ENCODE measurements at regions not wholly inside any gene's neighbourhood (a gene's known extent, or its start where the extent isn't known, plus 50 kb on each side); places are given as distances from the start of the nearest gene placed in this dataset.

GRCh38 chr16:5505091-5505887, 407.7 kb upstream of the EEF2KMT start:
- no peaks in the 10 kb centered on the region for H3K36me3 ChIP-seq (ENCODE audit: control insufficient read depth in 4 of 4, insufficient read depth in 4 of 4, low read length in 4 of 4)
- DNase-seq (no peak), ATAC-seq (ENCODE audit: insufficient read depth, low FRiP score) (no peak)
- H3K9me3 ChIP-seq (ENCODE audit: control insufficient read depth in 4 of 4, insufficient read depth in 3 of 4, low read length in 3 of 4), result peaks cover 0 to 3% (median 0%) of the 10 kb centered on the region in 4 donors
- 53 to 55% methylated on average over 6 of the region's 6 CpGs for WGBS, 2 donors
- H3K4me3 ChIP-seq, result no peak overlapping the region
- H3K4me1 ChIP-seq (ENCODE audit: control insufficient read depth in 5 of 5, insufficient read depth in 5 of 5, low read length in 5 of 5), result no peaks in the 10 kb centered on the region
- no peak overlapping the region for H3K9ac ChIP-seq (ENCODE audit: insufficient read depth in 1 of 2, low read length in 2 of 2)
- TF ChIP-seq, protein P1, sequence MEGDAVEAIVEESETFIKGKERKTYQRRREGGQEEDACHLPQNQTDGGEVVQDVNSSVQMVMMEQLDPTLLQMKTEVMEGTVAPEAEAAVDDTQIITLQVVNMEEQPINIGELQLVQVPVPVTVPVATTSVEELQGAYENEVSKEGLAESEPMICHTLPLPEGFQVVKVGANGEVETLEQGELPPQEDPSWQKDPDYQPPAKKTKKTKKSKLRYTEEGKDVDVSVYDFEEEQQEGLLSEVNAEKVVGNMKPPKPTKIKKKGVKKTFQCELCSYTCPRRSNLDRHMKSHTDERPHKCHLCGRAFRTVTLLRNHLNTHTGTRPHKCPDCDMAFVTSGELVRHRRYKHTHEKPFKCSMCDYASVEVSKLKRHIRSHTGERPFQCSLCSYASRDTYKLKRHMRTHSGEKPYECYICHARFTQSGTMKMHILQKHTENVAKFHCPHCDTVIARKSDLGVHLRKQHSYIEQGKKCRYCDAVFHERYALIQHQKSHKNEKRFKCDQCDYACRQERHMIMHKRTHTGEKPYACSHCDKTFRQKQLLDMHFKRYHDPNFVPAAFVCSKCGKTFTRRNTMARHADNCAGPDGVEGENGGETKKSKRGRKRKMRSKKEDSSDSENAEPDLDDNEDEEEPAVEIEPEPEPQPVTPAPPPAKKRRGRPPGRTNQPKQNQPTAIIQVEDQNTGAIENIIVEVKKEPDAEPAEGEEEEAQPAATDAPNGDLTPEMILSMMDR (IDR thresholded peaks at IDR 0.05; ENCODE audit: control extremely low read depth, extremely low read depth), result no peak
- H3K27me3 ChIP-seq (ENCODE audit: control insufficient read depth in 3 of 3, insufficient read depth in 3 of 3, low read length in 2 of 3), result peaks cover 0 to 9% (median 0%) of the 10 kb centered on the region in 3 donors
- H3K27ac ChIP-seq (ENCODE audit: low read depth in 1 of 2, low read length in 1 of 2), result no peak overlapping the region

GRCh38 chr16:5504064-5504781, 406.6 kb upstream of the EEF2KMT start:
- H3K4me1 ChIP-seq (ENCODE audit: control insufficient read depth in 5 of 5, insufficient read depth in 5 of 5, low read length in 5 of 5), result no peaks in the 10 kb centered on the region
- H3K27me3 ChIP-seq (ENCODE audit: control insufficient read depth in 3 of 3, insufficient read depth in 3 of 3, low read length in 2 of 3), result peaks cover 0 to 9% (median 0%) of the 10 kb centered on the region in 3 donors
- DNase-seq (no peak), ATAC-seq (ENCODE audit: insufficient read depth, low FRiP score) (no peak)
- no peak overlapping the region for H3K4me3 ChIP-seq
- peaks cover 0 to 5% (median under 1%) of the 10 kb centered on the region in 4 donors for H3K9me3 ChIP-seq (ENCODE audit: control insufficient read depth in 4 of 4, insufficient read depth in 3 of 4, low read length in 3 of 4)
- WGBS, 2 donors, result 55 to 56% methylated on average over 13 of the region's 13 CpGs
- TF ChIP-seq, protein P1 (IDR thresholded peaks at IDR 0.05; ENCODE audit: control extremely low read depth, extremely low read depth), result no peak
- H3K27ac ChIP-seq (ENCODE audit: low read depth in 1 of 2, low read length in 1 of 2), result no peak overlapping the region
- H3K9ac ChIP-seq (ENCODE audit: insufficient read depth in 1 of 2, low read length in 2 of 2), result no peak overlapping the region
- no peaks in the 10 kb centered on the region for H3K36me3 ChIP-seq (ENCODE audit: control insufficient read depth in 4 of 4, insufficient read depth in 4 of 4, low read length in 4 of 4)

DNA sequence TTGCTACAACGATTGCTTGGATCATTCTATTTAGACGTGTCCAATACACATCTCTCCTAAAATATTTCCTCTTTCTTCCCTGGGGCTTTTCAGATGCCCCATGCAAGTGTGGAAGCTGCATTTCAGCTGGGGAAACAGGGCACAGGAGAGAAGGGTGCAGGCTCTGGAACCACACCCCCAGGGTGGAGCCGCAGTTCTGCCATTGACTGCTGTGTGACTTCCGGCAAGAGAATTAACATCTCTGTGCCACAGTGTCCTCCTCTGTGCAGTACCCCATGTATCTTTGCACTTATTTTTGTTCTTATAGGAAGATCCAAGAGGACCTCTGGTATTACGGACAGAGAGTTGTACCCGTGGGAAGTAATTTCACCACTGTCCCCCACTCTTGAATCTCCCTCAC, 405.3 kb upstream of the EEF2KMT start:
- TF ChIP-seq, protein P1 (IDR thresholded peaks at IDR 0.05; ENCODE audit: control extremely low read depth, extremely low read depth), result no peak
- Histone ChIP-seq H3K4me1 (ENCODE audit: control insufficient read depth in 5 of 5, insufficient read depth in 5 of 5, low read length in 5 of 5) (no peaks in the 10 kb centered on the region), H3K36me3 (ENCODE audit: control insufficient read depth in 4 of 4, insufficient read depth in 4 of 4, low read length in 4 of 4) (no peaks in the 10 kb centered on the region), H3K27me3 (ENCODE audit: control insufficient read depth in 3 of 3, insufficient read depth in 3 of 3, low read length in 2 of 3) (peaks cover 0 to 9% (median 0%) of the 10 kb centered on the region in 3 donors), H3K27ac (ENCODE audit: low read depth in 1 of 2, low read length in 1 of 2) (no peak overlapping the region), H3K9ac (ENCODE audit: insufficient read depth in 1 of 2, low read length in 2 of 2) (no peak overlapping the region), H3K9me3 (ENCODE audit: control insufficient read depth in 4 of 4, insufficient read depth in 3 of 4, low read length in 3 of 4) (peaks cover 0 to 5% (median under 1%) of the 10 kb centered on the region in 4 donors), H3K4me3 (no peak overlapping the region)
- DNase-seq (no peak), ATAC-seq (ENCODE audit: insufficient read depth, low FRiP score) (no peak)
- 84 to 87% methylated on average over 6 of the region's 6 CpGs for WGBS, 2 donors

Data from lung (tissue), 11 donors.